ENCODE measurements at regions not wholly inside any gene's neighbourhood (a gene's known extent, or its start where the extent isn't known, plus 50 kb on each side); places are given as distances from the start of the nearest gene placed in this dataset.

GRCh38 chr4:15262396-15262795, 165.4 kb upstream of the C1QTNF7 start:
- TF ChIP-seq CTCF (IDR thresholded peaks at IDR 0.05; ENCODE audit: insufficient read depth, low read length, poor library complexity, severe bottlenecking) (no peak), EZH2phosphoT487 (conservative IDR thresholded peaks at IDR 0.05; ENCODE audit: low read length) (no peak)

Data from SU-DHL-6 (cell line).